ENCODE measurements at regions not wholly inside any gene's neighbourhood (a gene's known extent, or its start where the extent isn't known, plus 50 kb on each side); places are given as distances from the start of the nearest gene placed in this dataset.
"Not testable (repeated sequence)": the region's sequence is repeated elsewhere in the genome, so short reads cannot be mapped to it uniquely, and the experiment has no call there.

GRCh38 chrX:2561456-2561855 is 60.7 kb upstream of the DHRSX start:
- DNase-seq = no peak

DNA sequence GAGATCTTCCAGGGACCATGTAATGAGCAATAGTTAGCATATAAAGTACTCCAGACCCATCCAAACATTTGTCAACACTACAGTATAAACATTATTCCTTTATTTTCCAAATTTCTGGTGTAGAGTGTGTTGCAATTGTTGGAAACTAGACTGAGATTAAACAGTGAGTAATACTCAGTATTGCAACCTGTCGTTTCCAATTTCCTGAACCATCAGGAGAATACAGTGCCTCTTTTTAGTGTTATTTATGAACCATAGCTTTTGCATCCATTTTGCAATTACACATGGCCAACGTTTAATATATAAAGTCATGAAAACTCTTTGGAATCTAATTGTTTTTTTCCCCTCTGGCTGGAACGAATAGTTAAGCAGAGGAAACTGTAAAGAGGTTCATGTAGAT is 58.3 kb upstream of the DHRSX start:
- DNase-seq = no peak

DNA sequence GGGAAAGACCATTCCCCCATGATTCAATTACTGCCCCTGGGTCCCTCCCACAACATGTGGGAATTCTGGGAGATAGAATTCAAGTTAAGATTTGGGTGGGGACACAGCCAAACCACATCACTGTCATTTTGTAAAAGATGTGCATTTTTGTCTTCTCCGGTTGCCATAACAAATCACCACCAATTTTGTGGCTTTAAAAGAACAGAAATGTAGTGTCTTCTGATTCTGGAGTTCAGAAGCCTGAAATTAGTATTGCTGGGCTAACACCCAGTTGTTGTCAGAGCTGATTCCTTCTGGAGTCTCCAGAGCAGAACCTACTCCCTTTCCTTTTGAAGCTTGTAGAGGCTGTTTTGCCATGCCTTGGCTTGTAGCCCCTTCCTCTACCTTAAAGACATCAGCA is 54.1 kb upstream of the DHRSX start:
- no peak for DNase-seq

DNA sequence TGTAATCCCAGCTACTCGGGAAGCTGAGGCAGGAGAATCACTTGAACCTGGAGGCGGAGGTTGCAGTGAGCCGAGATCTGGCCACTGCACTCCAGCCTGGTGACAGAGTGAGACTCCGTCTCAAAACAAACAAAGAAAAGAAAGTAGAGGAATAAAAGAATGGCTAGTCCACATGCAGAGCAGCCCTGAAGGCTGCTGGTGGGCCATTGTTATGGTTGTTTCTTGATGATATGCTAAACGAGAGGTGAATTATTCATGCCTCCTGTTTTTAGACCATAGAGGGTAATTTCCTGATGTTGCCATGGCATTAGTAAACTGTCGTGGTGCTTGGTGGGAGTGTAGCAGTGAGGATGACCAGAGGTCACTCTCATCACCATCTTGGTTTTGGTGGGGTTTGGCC is 53.3 kb upstream of the DHRSX start:
- not testable (repeated sequence) for DNase-seq

DNA sequence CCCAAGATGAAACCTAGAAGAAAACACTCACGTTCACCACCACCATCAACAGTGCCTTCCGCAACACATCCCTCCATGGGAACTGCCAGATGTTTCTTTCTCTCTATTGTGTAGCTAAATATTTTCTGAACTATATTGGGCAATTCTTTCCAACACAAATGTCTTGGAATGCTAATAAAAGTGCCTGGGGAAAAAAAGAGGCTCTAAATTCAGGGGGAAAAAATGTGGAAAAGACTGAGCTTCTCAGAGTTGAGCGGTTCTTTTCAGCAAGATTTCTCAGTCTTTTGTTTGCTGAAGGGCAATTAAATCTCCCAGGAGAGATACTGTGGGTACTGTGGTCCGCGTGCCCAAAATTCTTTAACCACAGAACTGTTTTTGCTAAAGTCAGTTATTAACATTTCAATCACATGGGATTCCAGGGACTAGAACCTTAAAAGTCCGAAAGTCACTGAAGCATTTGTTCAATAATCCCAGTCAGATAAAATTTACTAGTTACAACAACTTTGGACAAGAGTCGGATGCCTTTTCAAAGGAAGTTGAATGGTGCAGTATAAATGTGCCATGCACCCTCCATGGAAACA is 51.9 kb upstream of the DHRSX start:
- DNase-seq = no peak

GRCh38 chrX:2550328-2551020 is 49.7 kb upstream of the DHRSX start:
- no peak for DNase-seq
